ENCODE measurements at regions not wholly inside any gene's neighbourhood (a gene's known extent, or its start where the extent isn't known, plus 50 kb on each side); places are given as distances from the start of the nearest gene placed in this dataset.

DNA sequence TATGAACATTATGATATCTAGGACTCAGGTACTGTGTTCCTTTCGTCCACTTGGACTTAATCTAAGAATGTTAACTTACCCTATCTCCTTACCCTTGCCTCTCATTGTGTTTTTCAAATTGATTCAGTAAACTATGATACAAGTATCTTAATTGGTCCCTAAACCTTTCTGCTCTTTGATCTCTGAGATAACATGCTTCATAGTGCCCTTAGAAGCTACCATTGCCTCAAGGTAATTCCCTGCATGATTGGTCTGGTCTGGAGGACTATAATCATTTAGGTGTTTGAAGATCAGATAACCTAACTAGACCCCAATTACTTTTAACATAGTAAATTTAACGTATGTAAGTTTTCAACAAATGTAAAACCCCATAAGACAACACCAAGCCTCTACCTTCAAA is 169.9 kb upstream of the NBEA start:
- DNase-seq = no peak

DNA sequence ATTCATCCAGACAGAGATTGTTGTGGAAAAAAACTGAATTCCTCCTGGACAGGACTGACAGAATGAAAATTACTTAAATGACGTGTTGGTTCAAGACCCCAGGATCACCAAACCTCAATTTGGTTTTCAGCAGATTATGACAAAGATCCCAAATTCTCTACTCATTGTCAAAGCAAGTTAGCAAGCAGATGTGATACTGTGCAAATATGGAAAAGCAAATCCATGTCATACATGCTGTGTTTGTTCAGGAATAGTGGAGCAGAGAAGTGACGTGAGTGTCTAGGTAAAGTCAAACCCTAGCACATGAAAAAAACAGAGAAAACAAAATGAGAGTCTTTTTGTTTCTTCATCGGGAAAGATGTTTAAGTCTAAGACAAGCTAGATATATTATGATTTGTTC is 169.2 kb upstream of the NBEA start:
- DNase-seq = no peak

GRCh38 chr13:34776390-34776981 is 165.6 kb upstream of the NBEA start:
- no peak for DNase-seq

DNA sequence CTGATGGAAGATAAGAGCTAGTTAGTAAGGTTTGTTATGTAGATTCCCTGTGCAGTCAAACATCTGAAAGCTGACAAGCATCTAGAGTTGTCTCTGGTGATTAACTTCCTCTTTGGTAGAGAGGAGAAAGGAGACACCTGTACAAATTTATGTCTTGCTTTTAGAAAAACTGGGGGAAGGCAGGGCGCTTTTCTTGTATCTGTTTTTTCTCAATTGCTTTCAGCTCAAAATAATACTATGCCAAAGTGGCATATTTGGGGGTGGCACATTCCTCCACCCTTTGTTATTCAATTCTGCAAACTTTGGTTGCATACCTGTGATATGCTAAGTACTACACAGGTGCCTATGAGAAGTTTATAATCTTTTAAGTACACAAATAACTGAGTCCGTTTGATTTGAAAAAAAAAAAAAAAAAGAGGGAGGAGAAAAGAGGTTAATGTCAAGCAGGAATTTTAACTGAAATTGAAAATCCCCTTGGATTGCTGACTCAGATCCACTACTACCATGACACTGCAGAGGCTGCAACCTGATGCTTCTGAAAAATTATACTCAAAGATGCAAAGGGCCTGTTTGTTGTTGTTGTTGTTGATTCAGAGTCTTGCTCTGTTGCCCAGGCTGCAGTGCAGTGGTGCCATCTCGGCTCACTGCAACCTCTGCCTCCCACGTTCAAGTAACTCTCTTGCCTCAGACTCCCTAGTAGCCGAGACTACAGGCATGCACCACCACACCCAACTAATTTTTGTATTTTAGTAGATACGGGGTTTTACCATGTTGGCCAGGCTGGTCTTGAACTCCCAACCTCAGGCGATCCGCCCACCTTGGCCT is 164.8 kb upstream of the NBEA start:
- DNase-seq = no peak

GRCh38 chr13:34777914-34778303 is 164.2 kb upstream of the NBEA start:
- DNase-seq = no peak

GRCh38 chr13:34779171-34779570 is 162.9 kb upstream of the NBEA start:
- DNase-seq = no peak

- DNase-seq = no peak
These were observed 148.8 kb upstream of the NBEA start for GRCh38 chr13:34793301-34793700.

- DNase-seq = no peak
These were observed 138.3 kb upstream of the NBEA start for GRCh38 chr13:34803756-34804155.

DNA sequence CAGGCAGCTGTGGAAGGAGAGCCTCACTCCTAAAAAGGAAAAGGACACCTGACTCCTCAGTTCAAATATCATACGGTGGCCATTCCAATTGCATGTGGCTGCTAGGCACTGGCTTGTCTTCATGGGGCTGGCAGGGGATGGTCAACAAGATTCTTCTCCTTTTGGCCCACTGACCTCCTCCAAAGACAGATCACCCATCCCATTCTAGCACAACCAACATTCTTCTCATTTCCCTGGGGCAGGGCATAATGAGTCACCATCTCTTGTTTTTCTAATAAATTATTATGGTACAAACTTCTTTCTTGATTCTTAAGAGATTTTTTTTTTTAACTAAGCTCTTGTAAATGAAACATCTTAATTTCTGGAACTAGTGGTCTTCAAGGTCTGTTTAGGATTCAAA is 136.7 kb upstream of the NBEA start:
- no peak for DNase-seq

DNA sequence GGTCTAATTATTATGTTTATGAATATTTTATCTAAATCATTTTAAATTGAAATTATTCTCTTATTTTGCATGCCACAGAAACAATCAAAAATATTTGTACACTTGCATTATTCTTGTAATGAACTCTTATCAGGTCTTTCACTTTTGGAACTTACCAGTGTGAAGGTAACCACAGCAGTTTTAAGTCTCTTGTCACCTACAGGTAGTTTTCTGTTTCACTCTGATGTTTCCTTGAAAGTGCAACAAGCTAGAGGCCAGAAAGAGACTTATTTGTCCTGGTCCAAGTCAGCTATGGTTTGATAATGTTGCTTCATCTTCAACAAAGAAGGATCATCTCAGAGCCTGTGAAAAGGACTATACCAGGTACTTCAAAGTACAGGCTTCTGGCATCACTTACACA is 133.4 kb upstream of the NBEA start:
- no peak for DNase-seq

DNA sequence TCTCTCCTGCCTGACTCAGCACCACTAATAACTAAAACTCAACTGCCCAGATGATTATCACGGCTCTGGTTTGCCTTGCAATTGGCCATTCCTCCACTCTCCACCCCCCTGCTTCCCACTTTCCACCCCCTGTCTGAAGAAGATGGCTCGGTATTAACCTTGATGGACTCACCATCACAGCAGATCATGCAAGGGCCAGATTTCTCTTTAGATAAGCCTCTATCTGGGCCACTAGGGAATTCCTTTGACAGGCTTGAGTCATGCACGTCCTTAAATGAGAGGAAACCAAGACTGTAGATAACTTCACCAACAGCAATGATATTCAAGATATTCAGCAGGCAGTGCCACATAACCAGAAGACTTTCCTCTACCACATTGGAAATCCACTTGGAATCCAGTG is 131.1 kb upstream of the NBEA start:
- DNase-seq = no peak

DNA sequence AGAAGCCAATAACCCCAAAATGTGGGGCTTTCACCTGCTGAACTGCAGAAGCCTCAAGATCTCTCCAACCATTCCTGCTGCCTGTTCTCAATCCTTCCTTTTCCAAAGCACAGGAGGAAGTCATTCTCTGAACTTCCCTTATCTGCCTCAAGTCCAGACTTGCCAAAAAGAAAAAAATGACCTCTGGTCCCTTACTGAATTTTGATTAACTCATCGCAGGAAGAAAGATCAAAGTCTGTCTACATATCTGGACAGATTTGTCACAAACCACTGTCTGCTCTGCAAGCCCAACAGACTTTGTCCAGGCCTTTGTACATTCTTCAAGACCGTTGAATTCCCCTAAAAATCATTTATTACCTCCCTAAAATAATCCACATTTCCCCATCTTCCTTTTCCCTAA is 126.5 kb upstream of the NBEA start:
- DNase-seq = no peak

DNA sequence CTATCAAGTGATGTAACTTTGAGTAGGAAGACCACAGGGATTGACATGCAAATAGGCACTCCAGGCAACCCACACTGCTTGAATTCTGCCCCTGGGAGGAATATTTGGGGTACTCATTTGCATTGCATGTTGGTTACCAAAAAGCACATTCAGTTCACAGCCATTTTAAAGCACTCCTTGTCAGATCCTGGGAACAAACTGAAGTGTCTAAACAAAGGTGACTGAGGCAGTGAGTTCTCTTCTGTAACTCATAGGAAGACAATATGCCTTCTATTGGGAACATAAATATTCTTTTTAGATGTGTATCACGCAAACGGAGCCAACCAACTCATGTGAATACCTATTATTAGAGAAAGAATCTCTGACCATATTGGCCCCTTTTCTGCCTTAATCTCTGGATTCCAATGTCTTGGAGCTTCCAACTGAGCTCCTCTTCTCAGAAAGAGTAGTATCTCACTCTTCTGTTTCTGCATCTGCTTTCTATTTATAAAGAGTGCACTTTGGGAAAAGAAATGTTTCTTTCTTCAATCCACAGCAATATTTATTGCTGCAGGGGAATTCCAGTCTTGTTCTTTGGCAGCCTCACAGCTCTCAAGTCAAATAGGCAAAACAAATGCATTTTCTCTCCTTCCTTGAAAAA is 125.7 kb upstream of the NBEA start:
- no peak for DNase-seq

- DNase-seq = no peak
These were observed 125.0 kb upstream of the NBEA start for GRCh38 chr13:34816908-34817665.

- DNase-seq = no peak
These were observed 119.4 kb upstream of the NBEA start for GRCh38 chr13:34822650-34823049.

GRCh38 chr13:34826432-34826831 is 115.6 kb upstream of the NBEA start:
- no peak for DNase-seq

DNA sequence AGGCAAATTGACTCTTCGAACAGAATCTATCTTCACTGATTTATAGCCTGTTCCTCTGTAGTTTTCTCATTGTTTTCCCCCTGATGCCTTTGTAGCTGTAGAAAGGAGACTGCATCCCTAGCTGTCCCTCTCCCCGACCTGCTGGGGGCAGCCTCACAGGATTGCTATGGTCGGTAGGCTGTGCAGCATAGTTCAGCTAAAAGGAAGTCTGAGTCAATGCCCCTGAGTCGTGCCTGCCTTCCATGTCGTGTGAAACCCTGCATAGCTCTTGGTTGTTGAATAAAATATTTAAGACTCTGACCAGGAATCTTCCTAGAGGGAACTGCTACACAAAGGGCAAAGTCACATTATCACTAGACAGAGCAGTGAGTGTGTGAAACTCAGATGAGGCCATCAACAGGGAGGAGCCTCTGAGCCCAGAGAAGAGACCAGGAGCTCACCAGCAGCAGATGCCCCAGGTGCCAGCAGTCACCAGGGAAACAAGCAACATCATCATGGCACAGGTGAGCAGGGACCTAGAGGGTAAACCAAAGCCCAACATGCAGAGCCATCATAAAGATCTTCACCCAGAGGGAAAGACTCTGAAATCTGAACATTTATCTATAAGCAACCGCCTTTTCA is 108.4 kb upstream of the NBEA start:
- DNase-seq = no peak

DNA sequence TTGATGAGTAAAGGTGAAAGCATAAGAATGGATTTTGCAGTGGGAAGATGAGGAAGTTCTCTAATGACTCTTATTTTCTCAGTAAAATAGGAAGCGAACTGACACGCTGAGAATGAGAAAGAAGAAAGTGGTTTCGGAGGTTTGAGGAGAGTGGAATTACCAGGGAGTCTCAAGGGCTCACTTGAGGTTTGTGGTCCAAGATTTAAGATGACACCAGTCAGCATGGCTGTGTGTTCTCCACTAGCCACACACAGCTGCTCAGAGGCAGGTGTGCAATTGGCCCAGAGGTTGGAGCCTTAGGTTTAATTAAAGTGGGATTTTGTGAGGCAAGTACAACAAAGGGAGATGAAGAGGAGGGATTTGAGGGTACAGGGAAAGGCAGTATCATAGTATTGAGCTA is 99.6 kb upstream of the NBEA start:
- DNase-seq = no peak

GRCh38 chr13:34847766-34848165 is 94.3 kb upstream of the NBEA start:
- DNase-seq = no peak

DNA sequence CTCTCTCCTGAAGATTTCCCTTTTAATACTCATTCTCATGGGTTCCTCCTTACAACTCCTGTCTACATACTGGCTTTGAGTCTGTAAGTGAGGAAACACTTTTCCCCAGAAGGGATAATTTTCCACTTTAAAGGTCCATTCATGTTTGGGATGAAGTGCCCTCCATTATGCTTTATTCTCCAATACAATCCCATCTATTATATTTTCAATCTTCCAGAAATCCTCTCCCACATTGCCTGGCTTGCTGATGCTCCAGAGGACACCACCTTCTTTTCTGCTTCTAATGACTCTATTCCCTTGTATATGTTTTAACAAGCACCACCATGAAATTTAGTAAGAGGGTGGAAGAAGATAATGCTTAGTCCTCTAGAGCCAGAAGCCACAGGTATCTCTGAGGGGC is 92.7 kb upstream of the NBEA start:
- no peak for DNase-seq

- no peak for DNase-seq
These were observed 88.9 kb upstream of the NBEA start for GRCh38 chr13:34853161-34853560.

DNA sequence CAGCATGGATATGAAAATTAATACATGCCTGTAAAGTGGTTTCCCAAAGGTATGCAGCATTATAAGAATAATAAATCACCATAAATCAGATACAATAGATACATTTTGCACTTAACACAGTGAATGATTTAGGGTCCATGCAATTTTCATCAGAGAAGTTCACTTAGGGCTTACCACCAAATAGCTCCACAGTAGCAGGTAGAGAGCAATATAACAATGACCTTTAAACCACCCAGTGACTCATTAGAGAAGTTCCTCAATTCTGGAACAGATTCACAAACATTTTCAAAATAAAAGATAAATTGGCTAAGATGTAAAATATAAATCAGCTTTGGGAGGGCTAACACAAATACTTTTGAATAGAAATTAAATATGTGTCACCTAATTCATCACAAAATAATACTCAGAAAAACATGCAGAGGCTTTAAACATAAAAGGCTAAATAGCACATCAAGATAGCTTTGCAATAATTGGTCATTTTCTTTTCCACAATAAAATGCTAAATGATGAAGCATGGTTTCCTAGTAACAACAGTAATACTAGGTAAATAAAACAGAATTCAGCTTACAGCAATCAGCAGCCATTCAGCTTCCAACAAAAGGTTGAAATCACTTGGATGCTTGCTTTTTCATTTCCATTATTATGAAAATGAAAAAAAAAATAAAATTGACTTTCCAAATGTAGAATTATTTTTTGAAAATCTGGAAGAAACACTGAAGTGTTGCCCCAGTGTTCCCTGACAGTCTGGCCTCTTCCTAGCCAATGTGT is 84.3 kb upstream of the NBEA start:
- DNase-seq = no peak

Measured in retina (tissue), 1 donor.